Karpas-422 (cell line): ENCODE measurements at regions not wholly inside any gene's neighbourhood (a gene's known extent, or its start where the extent isn't known, plus 50 kb on each side); places are given as distances from the start of the nearest gene placed in this dataset.

ENCODE experiments used
- DNase-seq: peaks from one replicate; pipeline ENCODE4 v3.0.0-alpha.2; 2015
- H2AFZ ChIP-seq: fragments of 200-600 bp; sonication (generic); 2 replicates; pipeline ENCODE4 v1.6.1; 2014; ENCODE audit warnings: antibody characterized with exemption, low read length, mixed read lengths
- H3K27ac ChIP-seq: fragments of 200-600 bp; sonication (generic); 2 replicates; pipeline ENCODE4 v1.5.1; 2014; ENCODE audit warnings: mild to moderate bottlenecking, low read length, moderate library complexity
- H3K27me3 ChIP-seq: fragments of 200-600 bp; sonication (generic); 2 replicates; pipeline ENCODE4 v1.6.1; 2014; ENCODE audit warnings: low read length, mixed read lengths
- H3K36me3 ChIP-seq: fragments of 200-600 bp; sonication (generic); 2 replicates; pipeline ENCODE4 v1.6.1; 2014; ENCODE audit warnings: low read length, mixed read lengths; ENCODE audit not compliant: insufficient read depth
- H3K4me1 ChIP-seq: fragments of 200-600 bp; sonication (generic); 2 replicates; pipeline ENCODE4 v1.6.1; 2014; ENCODE audit warnings: mild to moderate bottlenecking, low read length, mixed read lengths
- H3K4me2 ChIP-seq: fragments of 200-600 bp; sonication (generic); 2 replicates; pipeline ENCODE4 v1.6.1; 2014; ENCODE audit warnings: low read length, low read depth, mild to moderate bottlenecking; ENCODE audit not compliant: poor library complexity, severe bottlenecking
- H3K4me3 ChIP-seq: fragments of 200-600 bp; sonication (generic); 2 replicates; pipeline ENCODE4 v1.5.1; 2014; ENCODE audit warnings: mild to moderate bottlenecking, antibody characterized with exemption, low read length, mixed read lengths
- H3K79me2 ChIP-seq: fragments of 200-600 bp; sonication (generic); 2 replicates; pipeline ENCODE4 v1.6.1; 2014; ENCODE audit warnings: mild to moderate bottlenecking, low read length, mixed read lengths
- H3K9ac ChIP-seq: fragments of 200-600 bp; sonication (generic); 2 replicates; pipeline ENCODE4 v1.6.0; 2014; ENCODE audit warnings: low read length
- H3K9me2 ChIP-seq: fragments of 200-600 bp; sonication (generic), shearing (Covaris generic); replicated peaks from 2 replicates; pipeline ENCODE4 v1.6.0; 2014; ENCODE audit warnings: mild to moderate bottlenecking, low read length, moderate library complexity; ENCODE audit not compliant: insufficient read depth
- H3K9me3 ChIP-seq: fragments of 300-700, 200-600 bp; sonication (generic); 2 replicates; pipeline ENCODE4 v1.6.1; 2014; ENCODE audit warnings: low read length, mixed read lengths
- H4K20me1 ChIP-seq: fragments of 200-600 bp; sonication (generic); 2 replicates; pipeline ENCODE4 v1.6.1; 2014; ENCODE audit warnings: mild to moderate bottlenecking, antibody characterized with exemption, low read length, low read depth; ENCODE audit not compliant: insufficient read depth

- Histone ChIP-seq H3K4me1 (peaks cover 5% of the 10 kb centered on the region), H3K9me3 (no peaks in the 10 kb centered on the region), H3K36me3 (no peaks in the 10 kb centered on the region), H2AFZ (no peak overlapping the region), H3K4me3 (no peak overlapping the region), H3K79me2 (no peaks in the 10 kb centered on the region), H3K27ac (no peak overlapping the region), H3K9me2 (no peaks in the 10 kb centered on the region), H3K27me3 (no peaks in the 10 kb centered on the region), H3K9ac (no peak overlapping the region), H4K20me1 (no peaks in the 10 kb centered on the region), H3K4me2 (no peak overlapping the region)
- DNase-seq: no peak
Observed at GRCh38 chr2:59998324-59998723, 555.1 kb downstream of the BCL11A start.

GRCh38 chr2:59997371-59997770, 556.1 kb downstream of the BCL11A start:
- Histone ChIP-seq H3K9me3 (no peaks in the 10 kb centered on the region), H3K27ac (no peak overlapping the region), H3K27me3 (no peaks in the 10 kb centered on the region), H3K79me2 (no peaks in the 10 kb centered on the region), H3K4me3 (no peak overlapping the region), H3K36me3 (no peaks in the 10 kb centered on the region), H2AFZ (no peak overlapping the region), H3K9me2 (no peaks in the 10 kb centered on the region), H4K20me1 (no peaks in the 10 kb centered on the region), H3K4me2 (no peak overlapping the region), H3K4me1 (peaks cover 5% of the 10 kb centered on the region), H3K9ac (no peak overlapping the region)
- no peak for DNase-seq

- Histone ChIP-seq H3K4me1 (peaks cover 5% of the 10 kb centered on the region), H2AFZ (no peak overlapping the region), H3K27ac (no peak overlapping the region), H3K9me3 (no peaks in the 10 kb centered on the region), H3K9me2 (no peaks in the 10 kb centered on the region), H4K20me1 (no peaks in the 10 kb centered on the region), H3K27me3 (no peaks in the 10 kb centered on the region), H3K9ac (no peak overlapping the region), H3K4me3 (no peak overlapping the region), H3K36me3 (no peaks in the 10 kb centered on the region), H3K79me2 (no peaks in the 10 kb centered on the region), H3K4me2 (no peak overlapping the region)
- no peak for DNase-seq
Observed at GRCh38 chr2:59996855-59997254, 556.6 kb downstream of the BCL11A start.

GRCh38 chr2:59993726-59994125, 559.7 kb downstream of the BCL11A start:
- no peak overlapping the region for H3K27ac ChIP-seq
- H3K79me2 ChIP-seq: no peaks in the 10 kb centered on the region
- peaks cover 5% of the 10 kb centered on the region for H3K4me1 ChIP-seq
- H3K9ac ChIP-seq: no peak overlapping the region
- H2AFZ ChIP-seq: no peak overlapping the region
- H3K4me2 ChIP-seq: no peak overlapping the region
- no peaks in the 10 kb centered on the region for H3K36me3 ChIP-seq
- no peak overlapping the region for H3K4me3 ChIP-seq
- no peaks in the 10 kb centered on the region for H4K20me1 ChIP-seq
- no peaks in the 10 kb centered on the region for H3K9me2 ChIP-seq
- H3K27me3 ChIP-seq: no peaks in the 10 kb centered on the region
- no peak for DNase-seq
- no peaks in the 10 kb centered on the region for H3K9me3 ChIP-seq

- H3K4me2 ChIP-seq: no peak overlapping the region
- no peaks in the 10 kb centered on the region; the same call in 1 of the 2 replicates for H4K20me1 ChIP-seq
- H3K9ac ChIP-seq: no peak overlapping the region
- no peak overlapping the region for H3K4me3 ChIP-seq
- no peak overlapping the region for H2AFZ ChIP-seq
- H3K9me2 ChIP-seq: no peaks in the 10 kb centered on the region
- H3K4me1 ChIP-seq: no peaks in the 10 kb centered on the region
- no peaks in the 10 kb centered on the region for H3K9me3 ChIP-seq
- no peaks in the 10 kb centered on the region; the same call in 1 of the 2 replicates for H3K27me3 ChIP-seq
- no peaks in the 10 kb centered on the region for H3K36me3 ChIP-seq
- DNase-seq: no peak
- H3K27ac ChIP-seq: no peak overlapping the region
- no peaks in the 10 kb centered on the region for H3K79me2 ChIP-seq
Observed at GRCh38 chr2:59988341-59988740, 565.1 kb downstream of the BCL11A start.

GRCh38 chr2:59986511-59986910, 566.9 kb downstream of the BCL11A start:
- Histone ChIP-seq H2AFZ (no peak overlapping the region), H3K9me2 (no peaks in the 10 kb centered on the region), H3K4me1 (no peaks in the 10 kb centered on the region), H3K27me3 (no peaks in the 10 kb centered on the region; the same call in 1 of the 2 replicates), H3K9ac (no peak overlapping the region), H3K9me3 (no peaks in the 10 kb centered on the region), H3K79me2 (no peaks in the 10 kb centered on the region), H3K4me2 (no peak overlapping the region), H3K36me3 (no peaks in the 10 kb centered on the region), H3K27ac (no peak overlapping the region), H4K20me1 (no peaks in the 10 kb centered on the region; the same call in 1 of the 2 replicates), H3K4me3 (no peak overlapping the region)
- DNase-seq: no peak

- no peaks in the 10 kb centered on the region; the same call in 1 of the 2 replicates for H3K27me3 ChIP-seq
- H3K36me3 ChIP-seq: no peaks in the 10 kb centered on the region
- H3K4me1 ChIP-seq: no peaks in the 10 kb centered on the region
- no peak overlapping the region for H2AFZ ChIP-seq
- H3K9ac ChIP-seq: no peak overlapping the region
- H3K9me3 ChIP-seq: no peaks in the 10 kb centered on the region
- H3K79me2 ChIP-seq: no peaks in the 10 kb centered on the region
- no peak for DNase-seq
- no peaks in the 10 kb centered on the region; the same call in 1 of the 2 replicates for H4K20me1 ChIP-seq
- H3K4me3 ChIP-seq: no peak overlapping the region
- H3K9me2 ChIP-seq: no peaks in the 10 kb centered on the region
- no peak overlapping the region for H3K4me2 ChIP-seq
- H3K27ac ChIP-seq: no peak overlapping the region
Observed at GRCh38 chr2:59985923-59986322, 567.5 kb downstream of the BCL11A start.

GRCh38 chr2:59974051-59974766, 579.2 kb downstream of the BCL11A start:
- no peaks in the 10 kb centered on the region for H3K9me3 ChIP-seq
- H2AFZ ChIP-seq: no peak overlapping the region
- no peak for DNase-seq
- no peak overlapping the region for H3K4me2 ChIP-seq
- no peak overlapping the region for H3K9ac ChIP-seq
- H3K36me3 ChIP-seq: no peaks in the 10 kb centered on the region
- H3K27me3 ChIP-seq: no peaks in the 10 kb centered on the region
- no peaks in the 10 kb centered on the region for H3K9me2 ChIP-seq
- H3K27ac ChIP-seq: no peak overlapping the region
- no peaks in the 10 kb centered on the region for H3K4me1 ChIP-seq
- H4K20me1 ChIP-seq: no peaks in the 10 kb centered on the region
- H3K4me3 ChIP-seq: no peak overlapping the region
- no peaks in the 10 kb centered on the region for H3K79me2 ChIP-seq
